Mesodermal cell (in vitro differentiated cells): ENCODE measurements at regions not wholly inside any gene's neighbourhood (a gene's known extent, or its start where the extent isn't known, plus 50 kb on each side); places are given as distances from the start of the nearest gene placed in this dataset.
"Not testable (repeated sequence)": the region's sequence is repeated elsewhere in the genome, so short reads cannot be mapped to it uniquely, and the experiment has no call there.

Experiments used
- H3K27ac ChIP-seq: 2 replicates; pipeline ENCODE4 v1.7.0; 2013; ENCODE audit warnings: mild to moderate bottlenecking, low read depth, low read length, moderate library complexity; ENCODE audit not compliant: severe bottlenecking
- H3K36me3 ChIP-seq: 2 replicates; pipeline ENCODE4 v1.7.1; 2013; ENCODE audit warnings: mild to moderate bottlenecking, low read length, moderate library complexity; ENCODE audit not compliant: control insufficient read depth, insufficient read depth
- H3K4me1 ChIP-seq: one replicate; pipeline ENCODE4 v1.7.1; 2013; ENCODE audit warnings: mild to moderate bottlenecking, low read length; ENCODE audit not compliant: insufficient read depth, control insufficient read depth, poor library complexity, severe bottlenecking
- H3K4me3 ChIP-seq: 2 replicates; pipeline ENCODE4 v1.7.0; 2013; ENCODE audit warnings: low read length, control low read depth, mild to moderate bottlenecking; ENCODE audit not compliant: insufficient read depth, poor library complexity, severe bottlenecking; ENCODE audit errors: extremely low read depth
- H3K9me3 ChIP-seq: 2 replicates; pipeline ENCODE4 v1.7.1; 2013; ENCODE audit warnings: mild to moderate bottlenecking, low read length, moderate library complexity; ENCODE audit not compliant: control insufficient read depth
- WGBS, 2 experiments: methylation state at CpG; one replicate each; pipeline ENCODE4 v1.1.5; 2013; ENCODE audit warnings: missing lambda C conversion rate in 2 of 2; ENCODE audit not compliant: insufficient coverage in 2 of 2; 5-methylcytosine and 5-hydroxymethylcytosine counted together

DNA sequence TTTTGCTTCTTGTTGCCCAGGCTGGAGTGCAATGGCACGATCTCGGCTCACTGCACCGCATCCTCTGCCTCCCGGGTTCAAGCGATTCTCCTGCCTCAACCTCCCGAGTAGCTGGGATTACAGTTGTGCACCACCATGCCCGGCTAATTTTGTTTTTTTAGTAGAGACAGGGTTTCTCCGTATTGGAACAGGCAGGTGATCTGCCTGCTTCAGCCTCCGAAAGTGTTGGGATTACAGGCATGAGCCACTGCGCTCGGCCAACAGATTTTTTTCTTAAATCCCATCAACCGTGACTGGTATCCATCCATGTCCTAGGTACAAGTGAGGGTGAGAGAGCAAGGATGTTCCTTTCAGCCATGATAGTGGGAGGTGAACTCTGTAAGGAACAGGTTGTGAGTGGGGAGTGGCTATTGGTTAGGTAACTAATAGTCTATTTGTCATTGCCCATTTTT lies 103.8 kb upstream of the TPTE start:
- 65 to 74% methylated on average over 12 of the region's 12 CpGs for WGBS, 2 experiments
- not testable (repeated sequence) for H3K4me1 ChIP-seq, H3K4me3 ChIP-seq, H3K36me3 ChIP-seq, H3K27ac ChIP-seq
- peaks cover 76% of the 10 kb centered on the region for H3K9me3 ChIP-seq

DNA sequence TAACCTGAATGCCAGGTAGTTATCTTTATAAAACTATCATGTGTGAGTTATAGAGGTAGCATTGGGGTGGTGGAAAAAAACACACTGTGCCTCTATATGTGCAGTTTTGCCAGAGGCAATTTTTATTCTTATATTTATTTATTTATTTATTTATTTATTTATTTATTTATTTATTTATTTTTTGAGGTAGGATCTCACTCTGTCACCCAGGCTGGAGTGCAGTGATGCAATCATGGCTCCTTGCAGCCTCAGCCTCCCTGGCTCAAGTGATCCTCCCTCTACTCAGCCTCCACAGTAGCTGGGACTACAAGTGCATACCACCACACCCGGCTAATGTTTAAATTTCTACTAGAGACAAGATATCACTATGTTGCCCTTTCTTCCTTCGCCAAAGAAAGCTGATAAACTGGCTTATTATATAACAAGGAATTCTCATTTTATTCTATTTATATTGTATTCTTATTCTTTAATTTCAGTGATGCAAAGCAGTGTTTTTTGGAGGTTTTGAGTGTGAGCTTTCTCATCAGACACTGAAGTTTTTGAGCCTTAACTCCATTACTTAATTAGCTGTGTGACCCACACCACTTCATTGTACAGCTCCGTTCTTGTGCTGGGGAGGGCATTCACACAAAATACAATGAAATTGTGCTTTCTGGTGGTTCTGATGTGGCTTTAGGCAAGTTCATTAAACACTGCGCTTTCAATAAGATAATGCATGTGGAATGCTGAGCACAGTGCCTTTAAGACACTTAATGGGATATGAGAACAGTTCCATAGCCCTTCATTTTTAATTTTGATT lies 102.9 kb upstream of the TPTE start:
- H3K9me3 ChIP-seq = peaks cover 73% of the 10 kb centered on the region
- not testable (repeated sequence) for H3K4me1 ChIP-seq, H3K36me3 ChIP-seq, H3K4me3 ChIP-seq, H3K27ac ChIP-seq
- 47 to 70% methylated on average over 3 to 4 of the region's 4 CpGs for WGBS, 2 experiments

DNA sequence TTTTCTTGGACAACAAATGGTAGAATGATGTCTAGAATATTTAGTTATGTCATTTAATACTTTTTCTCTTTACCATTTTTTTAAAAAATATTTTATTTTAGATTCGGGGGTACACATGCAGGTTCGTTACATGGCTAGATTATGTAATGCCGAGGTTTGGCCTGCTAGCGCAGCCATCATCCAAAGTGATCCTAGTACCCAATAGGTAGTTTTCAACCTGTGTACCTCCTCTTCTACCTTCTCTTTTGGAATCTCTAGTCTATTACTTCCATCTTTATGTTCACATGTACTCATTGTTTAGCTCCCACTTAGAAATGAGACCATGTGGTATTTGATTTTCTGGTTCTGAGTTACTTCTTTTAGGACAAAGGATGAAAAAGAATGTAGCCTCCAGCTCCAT lies 100.2 kb upstream of the TPTE start:
- H3K9me3 ChIP-seq = peaks cover 72% of the 10 kb centered on the region
- WGBS, 2 experiments = 68 to 70% methylated on average over 4 of the region's 4 CpGs
- not testable (repeated sequence) for H3K36me3 ChIP-seq, H3K4me1 ChIP-seq, H3K4me3 ChIP-seq, H3K27ac ChIP-seq

DNA sequence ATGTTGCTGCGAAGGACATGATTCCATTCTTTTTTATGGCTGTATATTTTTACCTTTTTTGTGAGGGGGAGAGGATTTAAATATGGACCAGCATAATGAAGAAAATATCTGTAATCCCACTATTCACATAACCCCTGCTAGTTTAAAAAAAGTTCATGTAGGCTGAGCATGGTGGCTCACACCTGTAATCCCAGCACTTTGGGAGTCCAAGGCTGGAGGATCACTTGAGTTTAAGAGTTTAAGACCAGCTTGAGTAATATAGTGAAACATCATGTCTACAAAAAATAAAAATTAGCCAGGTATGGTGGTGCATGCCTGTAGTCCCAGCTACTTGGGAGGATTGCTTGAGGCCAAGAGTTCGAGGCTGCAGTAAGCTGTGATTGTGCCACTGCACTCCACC lies 99.8 kb upstream of the TPTE start:
- not testable (repeated sequence) for H3K4me3 ChIP-seq, H3K36me3 ChIP-seq, H3K27ac ChIP-seq, H3K4me1 ChIP-seq
- 50 to 67% methylated on average over 1 of the region's 2 CpGs for WGBS, 2 experiments
- peaks cover 68% of the 10 kb centered on the region for H3K9me3 ChIP-seq

DNA sequence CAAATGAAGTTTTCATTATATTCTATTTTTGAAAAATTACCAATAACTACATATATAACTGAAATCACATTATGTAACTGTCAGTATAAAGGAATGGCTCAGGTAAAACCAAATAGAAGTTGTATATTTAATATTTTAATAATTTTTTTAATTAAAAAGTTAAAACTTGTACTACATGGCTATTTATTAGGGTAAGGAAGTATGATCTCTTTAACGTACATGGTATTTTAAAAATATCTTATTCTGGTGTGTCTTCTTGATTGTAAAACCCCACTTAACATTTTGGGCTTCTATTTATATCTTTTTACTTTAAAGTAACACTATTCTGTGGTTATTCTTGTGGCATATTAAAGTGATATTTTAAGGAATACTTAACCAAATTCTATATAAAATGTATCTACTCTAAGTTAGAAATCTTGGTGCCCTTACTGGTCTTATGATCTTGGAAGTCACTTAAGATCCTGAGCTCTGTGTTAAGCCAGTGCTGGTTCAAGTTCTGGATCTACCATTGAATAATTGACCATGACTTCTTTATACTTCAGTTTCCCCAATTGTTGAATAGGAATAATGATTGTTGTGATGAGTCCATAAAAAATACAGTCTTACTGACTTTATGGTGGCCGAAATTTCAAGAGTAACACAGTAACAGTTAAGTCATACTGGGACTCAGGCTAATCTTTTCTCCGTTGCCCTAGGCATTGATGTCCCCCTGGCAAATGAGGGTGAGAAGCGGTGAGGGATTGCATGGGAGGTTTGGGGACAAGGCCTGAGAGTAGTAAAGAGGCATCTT lies 97.1 kb upstream of the TPTE start:
- H3K4me3 ChIP-seq, H3K4me1 ChIP-seq, H3K36me3 ChIP-seq, H3K27ac ChIP-seq: not testable (repeated sequence)
- H3K9me3 ChIP-seq = peaks cover 65% of the 10 kb centered on the region
- 50 to 75% methylated on average over 3 to 4 of the region's 4 CpGs for WGBS, 2 experiments

DNA sequence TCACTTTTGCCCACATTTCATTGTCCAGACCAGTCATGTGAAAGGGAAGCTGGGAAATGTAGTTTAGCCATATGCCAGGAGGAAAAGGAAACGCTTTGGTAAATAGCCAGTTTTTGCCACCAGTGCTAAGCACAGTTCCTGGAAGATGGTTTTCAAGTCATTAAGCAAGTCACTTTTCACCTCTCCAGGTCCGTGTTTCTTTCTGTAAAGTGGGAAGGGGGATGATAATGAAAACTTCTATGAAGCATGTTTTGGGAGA lies 96.6 kb upstream of the TPTE start:
- H3K9me3 ChIP-seq = peaks cover 65% of the 10 kb centered on the region
- not testable (repeated sequence) for H3K36me3 ChIP-seq, H3K4me1 ChIP-seq, H3K4me3 ChIP-seq, H3K27ac ChIP-seq
- WGBS, 2 experiments = no CpG with 5 or more reads among the region's 2 CpGs

DNA sequence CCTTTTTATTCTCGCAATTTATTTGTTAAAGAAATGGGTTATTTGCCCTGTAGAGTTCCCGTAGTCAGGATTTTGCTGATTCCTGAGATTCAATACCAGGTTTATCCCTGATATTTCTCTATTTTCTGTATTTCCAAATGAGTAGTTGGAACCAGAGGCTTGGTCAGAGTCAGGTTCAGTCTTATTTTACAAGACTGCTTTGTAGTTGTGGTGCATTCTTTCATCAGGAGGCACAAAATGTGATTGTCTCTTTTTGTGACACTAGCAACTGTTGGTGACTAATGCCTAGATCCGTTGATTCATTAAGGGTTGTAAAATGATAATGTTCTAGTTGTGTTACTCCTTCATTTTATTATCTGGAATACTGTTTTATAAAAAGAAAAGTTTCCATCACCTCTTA lies 95.5 kb upstream of the TPTE start:
- peaks cover 67% of the 10 kb centered on the region for H3K9me3 ChIP-seq

DNA sequence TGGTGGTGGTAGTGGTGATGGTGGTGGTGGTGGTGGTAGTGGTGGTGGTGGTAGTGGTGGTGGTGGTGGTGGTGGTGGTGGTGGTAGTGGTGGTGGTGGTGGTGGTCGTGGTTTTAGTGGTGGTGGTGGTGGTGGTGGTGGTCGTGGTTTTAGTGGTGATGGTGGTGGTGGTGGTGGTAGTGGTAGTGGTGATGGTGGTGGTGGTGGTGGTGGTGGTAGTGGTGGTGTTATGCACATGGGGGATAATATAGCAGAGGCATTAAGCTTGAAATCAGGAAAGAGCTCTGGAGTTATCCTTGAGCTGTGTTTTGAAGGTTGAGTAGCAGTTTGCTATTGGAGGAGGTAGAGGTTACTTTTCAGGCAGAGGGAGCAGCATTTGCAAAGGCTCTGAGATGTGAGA lies 94.6 kb upstream of the TPTE start:
- H3K4me1 ChIP-seq, H3K36me3 ChIP-seq, H3K4me3 ChIP-seq, H3K27ac ChIP-seq: not testable (repeated sequence)
- WGBS, 2 experiments = no CpG with 5 or more reads among the region's 2 CpGs
- H3K9me3 ChIP-seq = peaks cover 69% of the 10 kb centered on the region

More for the DNA sequence above, 95.5 kb upstream of the TPTE start:
- WGBS, 2 experiments = 79 to 83% methylated on average over 3 of the region's 3 CpGs
- no peak overlapping the region for H3K27ac ChIP-seq
- no peak overlapping the region for H3K4me3 ChIP-seq
- no peaks in the 10 kb centered on the region for H3K36me3 ChIP-seq
- H3K4me1 ChIP-seq = no peaks in the 10 kb centered on the region

DNA sequence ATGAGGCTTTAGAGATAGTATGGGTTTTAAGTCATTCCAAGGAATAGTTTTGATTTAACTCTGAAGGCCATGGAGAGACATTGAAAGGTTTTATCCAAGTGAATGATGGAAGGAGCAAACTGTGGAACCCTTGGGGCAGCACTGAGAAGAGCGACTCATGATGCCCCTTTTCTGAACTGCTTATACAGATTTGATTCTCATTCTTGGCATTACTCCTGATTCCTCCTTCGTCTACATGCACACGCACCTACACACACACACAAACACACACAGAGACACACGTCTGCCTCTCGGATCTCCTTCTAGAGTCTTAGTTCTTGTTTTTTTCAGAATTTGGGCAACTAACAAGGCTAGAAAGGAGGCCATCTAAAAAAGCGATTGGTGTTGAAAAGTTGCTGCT lies 94.1 kb upstream of the TPTE start:
- not testable (repeated sequence) for H3K27ac ChIP-seq, H3K4me3 ChIP-seq, H3K4me1 ChIP-seq, H3K36me3 ChIP-seq
- H3K9me3 ChIP-seq = peaks cover 74% of the 10 kb centered on the region
- WGBS, 2 experiments = 58 to 70% methylated on average over 6 of the region's 6 CpGs

DNA sequence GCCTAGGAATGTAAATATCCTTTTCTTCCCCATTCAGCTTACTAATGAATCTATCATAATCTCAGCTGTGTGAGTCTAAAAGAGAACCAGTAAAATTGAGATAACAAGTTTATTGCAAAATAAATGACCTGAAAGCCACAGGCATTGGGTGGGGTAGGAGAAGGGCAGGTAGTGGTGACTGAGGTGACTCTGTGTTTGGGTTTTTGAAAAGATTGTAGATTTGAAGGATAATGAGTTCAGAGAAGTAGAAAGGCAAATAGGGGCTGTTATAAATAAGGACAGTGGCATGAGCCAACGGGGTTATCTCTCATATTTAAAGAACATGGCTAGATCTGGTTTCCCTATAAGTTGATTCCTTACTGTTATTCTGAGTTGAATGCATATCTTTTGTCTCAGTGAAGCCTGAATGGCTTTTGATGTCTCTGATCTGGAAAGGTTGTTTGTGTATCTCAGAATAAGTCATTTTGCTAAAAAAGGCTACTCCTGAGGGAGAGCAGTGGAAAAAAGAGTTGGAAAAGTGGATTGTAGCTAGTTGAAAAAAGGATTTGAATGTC lies 92.3 kb upstream of the TPTE start:
- H3K4me1 ChIP-seq, H3K27ac ChIP-seq, H3K36me3 ChIP-seq, H3K4me3 ChIP-seq: not testable (repeated sequence)
- WGBS, 2 experiments = 15 to 20% methylated on average over 1 of the region's 1 CpG
- H3K9me3 ChIP-seq = peaks cover 76% of the 10 kb centered on the region

DNA sequence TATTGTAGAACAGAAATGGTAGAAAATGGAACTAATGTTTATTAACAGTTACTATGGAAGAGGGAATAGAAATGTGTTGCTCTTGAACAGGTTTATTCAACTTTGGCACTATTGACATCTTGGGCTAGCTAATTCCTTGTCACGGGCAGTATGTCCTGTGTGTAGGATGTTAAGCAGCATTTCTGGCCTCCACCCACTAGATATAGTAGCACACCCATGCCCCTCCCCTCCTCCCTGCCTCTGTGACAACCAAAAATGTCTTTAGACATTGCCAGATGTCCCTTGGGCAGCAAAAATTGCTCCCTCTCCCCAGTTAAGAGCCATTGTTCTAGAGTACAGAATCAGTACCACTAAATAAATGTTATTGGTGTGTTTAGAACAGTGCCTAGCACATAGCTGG lies 91.4 kb upstream of the TPTE start:
- no peak overlapping the region for H3K4me3 ChIP-seq
- H3K9me3 ChIP-seq = peaks cover 70% of the 10 kb centered on the region
- no peaks in the 10 kb centered on the region for H3K36me3 ChIP-seq
- H3K4me1 ChIP-seq = no peaks in the 10 kb centered on the region
- H3K27ac ChIP-seq = no peak overlapping the region
- WGBS, 2 experiments = 55 to 81% methylated on average over 1 of the region's 1 CpG
